ENCODE measurements at regions not wholly inside any gene's neighbourhood (a gene's known extent, or its start where the extent isn't known, plus 50 kb on each side); places are given as distances from the start of the nearest gene placed in this dataset.

GRCh38 chr13:68574053-68574452 lies 1343.9 kb upstream of the PCDH9 start:
- H3K9ac ChIP-seq (replicated peaks in 1 of 4; ENCODE audit: extremely low read depth in 1 of 4, low read depth in 3 of 4, low read length in 3 of 4): no peak overlapping the region
- no peak overlapping the region for H2BK120ac ChIP-seq (replicated peaks; ENCODE audit: low read depth, low read length)
- TF ChIP-seq KDM5A (IDR thresholded peaks at IDR 0.05; ENCODE audit: low read length) (no peak), YY1 (IDR thresholded peaks at IDR 0.05; ENCODE audit: low read depth, low read length) (no peak), BRCA1 (IDR thresholded peaks at IDR 0.05; ENCODE audit: low read depth, low read length) (no peak)
- POLR2A ChIA-PET (ENCODE audit: partially characterized antibody): no interaction called here
- no peak overlapping the region for H2BK15ac ChIP-seq (ENCODE audit: low read length)
- H2AFZ ChIP-seq (ENCODE audit: low read length): no peak overlapping the region
- H2BK12ac ChIP-seq (ENCODE audit: low read depth, low read length): no peak overlapping the region
- no peaks in the 10 kb centered on the region for H3K23me2 ChIP-seq (ENCODE audit: low read depth, low read length)
- 93% methylated on average over 1 of the region's 1 CpG; no CpG with 5 or more reads in 1 of the 2 experiments for WGBS, 2 experiments (ENCODE audit: extremely low coverage in 1 of 2, insufficient coverage in 1 of 2, insufficient read length in 1 of 2, insufficient replicate concordance in 2 of 2, low coverage in 1 of 2, low lambda C conversion rate in 2 of 2, missing lambda C conversion rate in 1 of 2)
- H3K36me3 ChIP-seq (ENCODE audit: control insufficient read depth in 2 of 4, insufficient read depth in 4 of 4, low read length in 3 of 4): no peaks in the 10 kb centered on the region
- no peaks in the 10 kb centered on the region for H4K20me1 ChIP-seq (replicated peaks in 1 of 2; ENCODE audit: control insufficient read depth in 1 of 2, insufficient read depth in 2 of 2, low read length in 2 of 2)
- H4K8ac ChIP-seq (ENCODE audit: extremely low read depth, insufficient read depth, low read length): no peak overlapping the region
- H3K56ac ChIP-seq (replicated peaks; ENCODE audit: insufficient read length, low read depth, low read length): no peak overlapping the region
- H4K5ac ChIP-seq (ENCODE audit: insufficient read length, low read depth, low read length): no peak overlapping the region
- no peaks in the 10 kb centered on the region for H3K79me1 ChIP-seq (ENCODE audit: low read depth, low read length)
- H3K9me3 ChIP-seq (ENCODE audit: insufficient read depth in 2 of 2, low read depth in 1 of 2, low read length in 1 of 2): no peaks in the 10 kb centered on the region
- H3K4me1 ChIP-seq (replicated peaks in 1 of 4; ENCODE audit: control insufficient read depth in 3 of 4, insufficient read depth in 4 of 4, low read length in 3 of 4): no peaks in the 10 kb centered on the region
- no peak overlapping the region for H3K18ac ChIP-seq (ENCODE audit: extremely low read depth, low read length)
- no peak overlapping the region for H3K14ac ChIP-seq (ENCODE audit: insufficient read length)
- no peak overlapping the region for H2AK5ac ChIP-seq (ENCODE audit: low read depth, low read length)
- DNase-seq (ENCODE audit: low read depth in 1 of 2, low spot score in 2 of 2) (no peak), FAIRE-seq (no peak)
- no peaks in the 10 kb centered on the region for H3K79me2 ChIP-seq (ENCODE audit: control insufficient read depth in 1 of 2, insufficient read depth in 2 of 2, low read length in 2 of 2)
- H3K4me3 ChIP-seq (ENCODE audit: extremely low read depth in 1 of 4, insufficient read depth in 2 of 4, low read depth in 3 of 4, low read length in 4 of 4): no peak overlapping the region
- no peak overlapping the region for H3K23ac ChIP-seq (ENCODE audit: insufficient read length)
- CTCF ChIA-PET (ENCODE audit: partially characterized antibody): no interaction called here
- no peak overlapping the region for H2BK20ac ChIP-seq (ENCODE audit: low read length)
- no peak overlapping the region for H3K4me2 ChIP-seq (ENCODE audit: insufficient read depth in 1 of 2, low read depth in 2 of 2, low read length in 2 of 2)
- H3K27me3 ChIP-seq (replicated peaks in 1 of 4; ENCODE audit: control insufficient read depth in 3 of 4, extremely low read depth in 1 of 4, insufficient read depth in 3 of 4, low read length in 3 of 4): no peaks in the 10 kb centered on the region
- no peak overlapping the region for H3K4ac ChIP-seq (replicated peaks; ENCODE audit: insufficient read length, low read depth, low read length)
- H2BK5ac ChIP-seq (ENCODE audit: low read depth, low read length): no peak overlapping the region
- no peak overlapping the region for H4K91ac ChIP-seq (replicated peaks; ENCODE audit: insufficient read length, low read length)
- H3K27ac ChIP-seq (ENCODE audit: low read depth, low read length): no peak overlapping the region

Measured in H1 (cell line).